A673 (cell line): ENCODE measurements at regions not wholly inside any gene's neighbourhood (a gene's known extent, or its start where the extent isn't known, plus 50 kb on each side); places are given as distances from the start of the nearest gene placed in this dataset.
A peak's percentile ranks its signal among the peaks of the same experiment; 100 is the strongest.

Experiments
- BruUV-seq: library from RNA; stranded (reverse); fragments of 400-500 nt; replicated peaks from 2 replicates; lab custom pipeline; 2021; lab: Mats Ljungman, UMichigan
- CTCF ChIA-PET: fragments of 300-600 bp; sonication (Branson Sonifier 250); formaldehyde crosslinking; loops from one replicate; lab custom pipeline; 2022; ENCODE audit warnings: antibody characterized with exemption; lab: Charles Lee
- POLR2A ChIA-PET: fragments of 300-600 bp; sonication (Branson Sonifier 250); formaldehyde crosslinking; loops from one replicate; lab custom pipeline; 2022; ENCODE audit warnings: antibody characterized with exemption; ENCODE audit not compliant: low non-redundant PET; lab: Charles Lee
- DNase-seq: peaks from one replicate; pipeline ENCODE4 v3.0.0-alpha.2; 2015; ENCODE audit warnings: low spot score
- H3K27ac ChIP-seq: fragments of 200-600 bp; sonication (generic); 2 replicates; pipeline ENCODE4 v1.5.1; 2016; ENCODE audit warnings: mixed run types, low read depth, mild to moderate bottlenecking, mixed read lengths, antibody characterized with exemption, low read length; ENCODE audit not compliant: poor library complexity, severe bottlenecking
- H3K27me3 ChIP-seq: fragments of 200-600 bp; sonication (generic); replicated peaks from 2 replicates; pipeline ENCODE4 v1.6.1; 2017; ENCODE audit warnings: mixed run types, low read depth, mild to moderate bottlenecking, mixed read lengths, antibody characterized with exemption, low read length; ENCODE audit not compliant: insufficient read depth, poor library complexity
- H3K36me3 ChIP-seq: fragments of 200-600 bp; sonication (generic); 2 replicates; pipeline ENCODE4 v1.6.1; 2016; ENCODE audit warnings: mixed run types, mild to moderate bottlenecking, mixed read lengths, antibody characterized with exemption, low read length; ENCODE audit not compliant: insufficient read depth, poor library complexity, severe bottlenecking
- H3K4me1 ChIP-seq: fragments of 200-600 bp; sonication (generic); 2 replicates; pipeline ENCODE4 v1.6.1; 2017; ENCODE audit warnings: mixed run types, mild to moderate bottlenecking, mixed read lengths, antibody characterized with exemption, low read length; ENCODE audit not compliant: insufficient read depth, poor library complexity, severe bottlenecking
- H3K4me3 ChIP-seq: fragments of 200-600 bp; sonication (generic); 2 replicates; pipeline ENCODE4 v1.5.1; 2016; ENCODE audit warnings: low read depth, mixed run types, mild to moderate bottlenecking, mixed read lengths, low read length; ENCODE audit not compliant: poor library complexity, severe bottlenecking
- H3K9me3 ChIP-seq: fragments of 200-600 bp; sonication (generic); 2 replicates; pipeline ENCODE4 v1.6.1; 2016; ENCODE audit warnings: mixed run types, low read depth, mild to moderate bottlenecking, mixed read lengths, antibody characterized with exemption, low read length; ENCODE audit not compliant: poor library complexity, severe bottlenecking
- EZH2 ChIP-seq: fragments of 200-600 bp; sonication (generic); IDR thresholded peaks from 2 replicates; pipeline ENCODE4 v1.6.1; 2017; ENCODE audit warnings: borderline replicate concordance, low read depth, mild to moderate bottlenecking, mixed read lengths, antibody characterized with exemption, low read length; ENCODE audit not compliant: poor library complexity, severe bottlenecking
- intact Hi-C: fragments of 100-400 bp; cut with micrococcal nuclease; formaldehyde crosslinking; loops from one replicate; pipeline ENCODE4 v1.10.0; 2022; ENCODE audit not compliant: unreplicated experiment
- TF ChIP-seq, protein P1 (sequence below): fragments of 300-800, 200-600 bp; sonication (generic); conservative IDR thresholded peaks from 2 replicates; pipeline ENCODE4 v1.5.1; 2017; ENCODE audit warnings: low read depth, mild to moderate bottlenecking, antibody characterized with exemption, low read length, moderate library complexity, mixed read lengths

DNA sequence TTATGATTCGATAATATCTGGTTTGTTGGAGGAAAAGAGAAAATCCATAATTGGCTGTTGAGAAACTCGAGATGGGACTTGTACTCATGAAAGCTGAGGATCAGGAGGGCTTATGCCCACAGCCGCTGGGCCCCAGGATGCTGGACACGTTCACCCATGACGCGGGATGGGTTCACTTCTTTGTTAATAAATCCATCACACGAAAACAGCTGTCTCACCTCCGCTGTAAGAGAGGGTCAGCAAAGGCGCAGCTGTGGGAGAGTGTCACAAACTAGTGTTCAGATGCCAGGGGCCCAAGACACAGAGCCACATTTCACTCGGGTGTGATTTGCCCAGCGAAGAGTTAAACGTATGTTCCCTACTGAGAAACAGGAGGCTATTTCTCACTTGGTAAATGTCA, 315.1 kb downstream of the THBS2 start:
- H3K27me3 ChIP-seq, result peaks cover 16% of the 10 kb centered on the region
- H3K9me3 ChIP-seq, result no peaks in the 10 kb centered on the region
- CTCF ChIA-PET, result no interaction called here

GRCh38 chr6:168937054-168937453, 316.6 kb downstream of the THBS2 start:
- peaks cover 16% of the 10 kb centered on the region for H3K27me3 ChIP-seq
- peaks cover 4% of the 10 kb centered on the region for H3K9me3 ChIP-seq
- POLR2A ChIA-PET, result no interaction called here
- H3K36me3 ChIP-seq, result no peaks in the 10 kb centered on the region
- H3K4me3 ChIP-seq, result no peak overlapping the region
- CTCF ChIA-PET, result no interaction called here
- DNase-seq, result peak; percentile 50
- no TSS peak for BruUV-seq
- no peak overlapping the region for H3K27ac ChIP-seq
- no peak for TF ChIP-seq EZH2
- TF ChIP-seq, protein P1, sequence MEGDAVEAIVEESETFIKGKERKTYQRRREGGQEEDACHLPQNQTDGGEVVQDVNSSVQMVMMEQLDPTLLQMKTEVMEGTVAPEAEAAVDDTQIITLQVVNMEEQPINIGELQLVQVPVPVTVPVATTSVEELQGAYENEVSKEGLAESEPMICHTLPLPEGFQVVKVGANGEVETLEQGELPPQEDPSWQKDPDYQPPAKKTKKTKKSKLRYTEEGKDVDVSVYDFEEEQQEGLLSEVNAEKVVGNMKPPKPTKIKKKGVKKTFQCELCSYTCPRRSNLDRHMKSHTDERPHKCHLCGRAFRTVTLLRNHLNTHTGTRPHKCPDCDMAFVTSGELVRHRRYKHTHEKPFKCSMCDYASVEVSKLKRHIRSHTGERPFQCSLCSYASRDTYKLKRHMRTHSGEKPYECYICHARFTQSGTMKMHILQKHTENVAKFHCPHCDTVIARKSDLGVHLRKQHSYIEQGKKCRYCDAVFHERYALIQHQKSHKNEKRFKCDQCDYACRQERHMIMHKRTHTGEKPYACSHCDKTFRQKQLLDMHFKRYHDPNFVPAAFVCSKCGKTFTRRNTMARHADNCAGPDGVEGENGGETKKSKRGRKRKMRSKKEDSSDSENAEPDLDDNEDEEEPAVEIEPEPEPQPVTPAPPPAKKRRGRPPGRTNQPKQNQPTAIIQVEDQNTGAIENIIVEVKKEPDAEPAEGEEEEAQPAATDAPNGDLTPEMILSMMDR, result no peak
- intact Hi-C loops, result no loop called here
- peaks cover 3% of the 10 kb centered on the region for H3K4me1 ChIP-seq

More for the DNA sequence above, 315.1 kb downstream of the THBS2 start:
- Histone ChIP-seq H3K4me1 (peaks cover 3% of the 10 kb centered on the region), H3K27ac (no peak overlapping the region), H3K4me3 (no peak overlapping the region), H3K36me3 (no peaks in the 10 kb centered on the region)
- no TSS peak for BruUV-seq
- DNase-seq, result no peak
- POLR2A ChIA-PET, result no interaction called here
- intact Hi-C loops, result no loop called here
- no peak for TF ChIP-seq EZH2
- TF ChIP-seq, protein P1, result no peak

DNA sequence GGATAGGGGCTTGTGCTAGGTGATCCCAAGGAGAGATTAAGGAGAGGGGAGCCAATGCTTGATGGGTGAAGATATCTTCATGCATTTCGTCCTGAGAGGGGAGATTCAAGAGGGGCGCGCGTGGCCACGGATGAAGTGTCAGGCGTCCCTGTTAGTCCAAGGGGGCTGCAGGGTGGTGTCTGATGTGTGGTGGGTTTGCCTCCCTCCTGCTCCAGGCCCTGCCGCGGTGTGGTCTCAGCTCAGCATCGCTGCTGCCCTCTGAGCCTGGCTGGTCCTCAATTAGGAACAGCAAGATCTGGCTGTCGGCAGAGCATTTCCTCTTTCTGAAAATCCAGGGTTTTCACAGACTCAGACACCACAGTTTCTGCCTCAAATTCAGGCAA, 318.0 kb downstream of the THBS2 start:
- Histone ChIP-seq H3K36me3 (no peaks in the 10 kb centered on the region), H3K27me3 (peaks cover 10% of the 10 kb centered on the region), H3K27ac (no peak overlapping the region), H3K4me3 (no peak overlapping the region), H3K9me3 (peaks cover 4% of the 10 kb centered on the region), H3K4me1 (peaks cover 3% of the 10 kb centered on the region)
- intact Hi-C loops, result no loop called here
- ChIA-PET POLR2A (no interaction called here), CTCF (no interaction called here)
- TF ChIP-seq, protein P1, result no peak
- no peak for TF ChIP-seq EZH2
- no peak for DNase-seq
- no TSS peak for BruUV-seq
